ENCODE measurements at regions not wholly inside any gene's neighbourhood (a gene's known extent, or its start where the extent isn't known, plus 50 kb on each side); places are given as distances from the start of the nearest gene placed in this dataset.

- H3K36me3 ChIP-seq (ENCODE audit: control insufficient read depth, insufficient read depth, low read length), result no peaks in the 10 kb centered on the region
- no peak overlapping the region for H3K4me3 ChIP-seq (replicated peaks; ENCODE audit: low read depth, low read length)
- H3K27me3 ChIP-seq (replicated peaks; ENCODE audit: control insufficient read depth, insufficient read depth, low read length), result no peaks in the 10 kb centered on the region
- TF ChIP-seq CTCF (IDR thresholded peaks at IDR 0.05; ENCODE audit: insufficient read depth, low read length, poor library complexity, severe bottlenecking), result no peak
- DNase-seq (ENCODE audit: extremely low read depth, insufficient read length), result no peak
These were observed 198.6 kb downstream of the RNF152 start for GRCh38 chr18:61694236-61694635.

- H3K36me3 ChIP-seq (ENCODE audit: control insufficient read depth, insufficient read depth, low read length), result no peaks in the 10 kb centered on the region
- no peak for DNase-seq (ENCODE audit: extremely low read depth, insufficient read length)
- no peak for TF ChIP-seq CTCF (IDR thresholded peaks at IDR 0.05; ENCODE audit: insufficient read depth, low read length, poor library complexity, severe bottlenecking)
- H3K27me3 ChIP-seq (replicated peaks; ENCODE audit: control insufficient read depth, insufficient read depth, low read length), result no peaks in the 10 kb centered on the region
- no peak overlapping the region for H3K4me3 ChIP-seq (replicated peaks; ENCODE audit: low read depth, low read length)
These were observed 202.2 kb downstream of the RNF152 start for GRCh38 chr18:61690418-61691138.

- no peak for DNase-seq (ENCODE audit: extremely low read depth, insufficient read length)
- Histone ChIP-seq H3K27me3 (replicated peaks; ENCODE audit: control insufficient read depth, insufficient read depth, low read length) (no peaks in the 10 kb centered on the region), H3K36me3 (ENCODE audit: control insufficient read depth, insufficient read depth, low read length) (no peaks in the 10 kb centered on the region), H3K4me3 (replicated peaks; ENCODE audit: low read depth, low read length) (no peak overlapping the region)
- TF ChIP-seq CTCF (IDR thresholded peaks at IDR 0.05; ENCODE audit: insufficient read depth, low read length, poor library complexity, severe bottlenecking), result no peak
These were observed 205.5 kb downstream of the RNF152 start for GRCh38 chr18:61687317-61687716.

GRCh38 chr18:61683856-61684255 lies 209.0 kb downstream of the RNF152 start:
- H3K36me3 ChIP-seq (ENCODE audit: control insufficient read depth, insufficient read depth, low read length), result no peaks in the 10 kb centered on the region
- H3K27me3 ChIP-seq (replicated peaks; ENCODE audit: control insufficient read depth, insufficient read depth, low read length), result no peaks in the 10 kb centered on the region
- DNase-seq (ENCODE audit: extremely low read depth, insufficient read length), result no peak
- no peak overlapping the region for H3K4me3 ChIP-seq (replicated peaks; ENCODE audit: low read depth, low read length)
- TF ChIP-seq CTCF (IDR thresholded peaks at IDR 0.05; ENCODE audit: insufficient read depth, low read length, poor library complexity, severe bottlenecking), result no peak

- Histone ChIP-seq H3K36me3 (ENCODE audit: control insufficient read depth, insufficient read depth, low read length) (no peaks in the 10 kb centered on the region), H3K4me3 (replicated peaks; ENCODE audit: low read depth, low read length) (no peak overlapping the region), H3K27me3 (replicated peaks; ENCODE audit: control insufficient read depth, insufficient read depth, low read length) (no peaks in the 10 kb centered on the region)
- no peak for TF ChIP-seq CTCF (IDR thresholded peaks at IDR 0.05; ENCODE audit: insufficient read depth, low read length, poor library complexity, severe bottlenecking)
- DNase-seq (ENCODE audit: extremely low read depth, insufficient read length), result no peak
These were observed 211.7 kb downstream of the RNF152 start for GRCh38 chr18:61681065-61681464.

GRCh38 chr18:61679836-61680235 lies 213.0 kb downstream of the RNF152 start:
- H3K36me3 ChIP-seq (ENCODE audit: control insufficient read depth, insufficient read depth, low read length), result no peaks in the 10 kb centered on the region
- no peak overlapping the region for H3K4me3 ChIP-seq (replicated peaks; ENCODE audit: low read depth, low read length)
- DNase-seq (ENCODE audit: extremely low read depth, insufficient read length), result no peak
- TF ChIP-seq CTCF (IDR thresholded peaks at IDR 0.05; ENCODE audit: insufficient read depth, low read length, poor library complexity, severe bottlenecking), result no peak
- no peaks in the 10 kb centered on the region for H3K27me3 ChIP-seq (replicated peaks; ENCODE audit: control insufficient read depth, insufficient read depth, low read length)
